Fibroblast of villous mesenchyme (primary cell): ENCODE measurements at regions not wholly inside any gene's neighbourhood (a gene's known extent, or its start where the extent isn't known, plus 50 kb on each side); places are given as distances from the start of the nearest gene placed in this dataset.

Experiments
- DNase-seq: peaks from one replicate; pipeline ENCODE4 v3.0.0-alpha.2; 2010; ENCODE audit warnings: low read depth
- H3K4me3 ChIP-seq: 2 replicates; pipeline ENCODE4 v1.5.1; 2011; ENCODE audit warnings: low read depth, mild to moderate bottlenecking, low read length
- TF ChIP-seq, protein P1 (sequence below): IDR thresholded peaks from 2 replicates; pipeline ENCODE4 v1.5.1; 2012; ENCODE audit warnings: low read depth, mild to moderate bottlenecking, low read length; ENCODE audit not compliant: insufficient read depth

DNA sequence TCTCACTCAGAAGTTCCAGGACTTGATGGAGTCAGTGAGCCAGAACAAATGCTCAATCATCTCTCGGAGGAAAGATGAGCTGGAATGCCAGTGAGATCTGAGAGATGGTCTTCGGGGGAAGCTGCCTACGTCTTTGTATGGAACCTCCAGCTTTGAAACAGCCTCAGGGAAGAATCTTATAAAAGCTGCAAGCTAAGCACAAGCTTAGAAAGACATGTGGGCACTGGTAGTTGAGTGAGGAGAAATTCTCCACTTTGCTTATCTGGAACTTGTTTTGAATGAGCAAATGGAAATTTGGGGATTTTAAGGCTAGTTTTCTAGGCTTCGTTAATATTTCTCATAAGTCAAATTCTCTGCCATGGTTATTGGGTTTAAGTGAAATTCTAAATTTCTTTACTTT, 594.4 kb downstream of the QKI start:
- no peak for DNase-seq
- TF ChIP-seq, protein P1, sequence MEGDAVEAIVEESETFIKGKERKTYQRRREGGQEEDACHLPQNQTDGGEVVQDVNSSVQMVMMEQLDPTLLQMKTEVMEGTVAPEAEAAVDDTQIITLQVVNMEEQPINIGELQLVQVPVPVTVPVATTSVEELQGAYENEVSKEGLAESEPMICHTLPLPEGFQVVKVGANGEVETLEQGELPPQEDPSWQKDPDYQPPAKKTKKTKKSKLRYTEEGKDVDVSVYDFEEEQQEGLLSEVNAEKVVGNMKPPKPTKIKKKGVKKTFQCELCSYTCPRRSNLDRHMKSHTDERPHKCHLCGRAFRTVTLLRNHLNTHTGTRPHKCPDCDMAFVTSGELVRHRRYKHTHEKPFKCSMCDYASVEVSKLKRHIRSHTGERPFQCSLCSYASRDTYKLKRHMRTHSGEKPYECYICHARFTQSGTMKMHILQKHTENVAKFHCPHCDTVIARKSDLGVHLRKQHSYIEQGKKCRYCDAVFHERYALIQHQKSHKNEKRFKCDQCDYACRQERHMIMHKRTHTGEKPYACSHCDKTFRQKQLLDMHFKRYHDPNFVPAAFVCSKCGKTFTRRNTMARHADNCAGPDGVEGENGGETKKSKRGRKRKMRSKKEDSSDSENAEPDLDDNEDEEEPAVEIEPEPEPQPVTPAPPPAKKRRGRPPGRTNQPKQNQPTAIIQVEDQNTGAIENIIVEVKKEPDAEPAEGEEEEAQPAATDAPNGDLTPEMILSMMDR: no peak
- no peak overlapping the region for H3K4me3 ChIP-seq

DNA sequence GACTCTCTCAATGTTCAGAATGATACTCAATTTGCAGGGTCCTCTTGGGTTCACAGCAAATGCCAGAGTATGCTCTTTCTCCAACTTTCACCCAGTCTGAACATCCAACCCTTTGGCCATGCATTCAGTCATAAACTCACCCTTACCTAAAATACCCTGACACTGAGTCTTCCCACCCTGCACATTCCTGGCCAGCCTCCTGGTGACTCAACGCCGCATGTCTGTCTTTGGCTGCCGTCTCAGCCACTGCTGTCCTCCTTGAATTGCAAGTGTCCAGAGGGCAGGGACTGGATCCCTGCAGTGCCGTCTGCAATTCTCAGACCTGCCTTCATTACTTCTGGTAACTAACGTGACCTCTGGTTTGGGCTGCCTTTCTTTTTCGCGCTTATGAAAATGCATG, 593.4 kb downstream of the QKI start:
- DNase-seq: no peak
- TF ChIP-seq, protein P1: no peak
- H3K4me3 ChIP-seq: no peak overlapping the region

DNA sequence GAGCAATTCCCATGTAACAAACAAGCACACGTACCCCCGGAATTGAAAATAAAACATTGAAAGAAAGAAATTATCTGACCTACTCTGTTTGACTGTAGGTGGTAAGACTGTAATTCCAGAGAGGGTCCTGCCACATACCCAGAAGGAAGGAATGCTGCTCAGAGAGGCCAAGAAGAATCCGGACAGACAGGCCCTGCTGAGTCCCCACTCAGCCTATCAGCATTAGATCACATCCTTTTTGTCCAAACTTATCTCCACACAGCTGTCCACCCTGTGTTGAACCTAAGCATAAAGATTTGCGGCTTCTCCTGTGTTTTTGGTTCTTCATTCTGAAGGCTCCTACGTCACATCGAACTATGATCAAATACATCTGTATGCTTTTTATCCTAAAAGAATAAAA, 591.9 kb downstream of the QKI start:
- TF ChIP-seq, protein P1: no peak
- DNase-seq: no peak
- H3K4me3 ChIP-seq: no peak overlapping the region

DNA sequence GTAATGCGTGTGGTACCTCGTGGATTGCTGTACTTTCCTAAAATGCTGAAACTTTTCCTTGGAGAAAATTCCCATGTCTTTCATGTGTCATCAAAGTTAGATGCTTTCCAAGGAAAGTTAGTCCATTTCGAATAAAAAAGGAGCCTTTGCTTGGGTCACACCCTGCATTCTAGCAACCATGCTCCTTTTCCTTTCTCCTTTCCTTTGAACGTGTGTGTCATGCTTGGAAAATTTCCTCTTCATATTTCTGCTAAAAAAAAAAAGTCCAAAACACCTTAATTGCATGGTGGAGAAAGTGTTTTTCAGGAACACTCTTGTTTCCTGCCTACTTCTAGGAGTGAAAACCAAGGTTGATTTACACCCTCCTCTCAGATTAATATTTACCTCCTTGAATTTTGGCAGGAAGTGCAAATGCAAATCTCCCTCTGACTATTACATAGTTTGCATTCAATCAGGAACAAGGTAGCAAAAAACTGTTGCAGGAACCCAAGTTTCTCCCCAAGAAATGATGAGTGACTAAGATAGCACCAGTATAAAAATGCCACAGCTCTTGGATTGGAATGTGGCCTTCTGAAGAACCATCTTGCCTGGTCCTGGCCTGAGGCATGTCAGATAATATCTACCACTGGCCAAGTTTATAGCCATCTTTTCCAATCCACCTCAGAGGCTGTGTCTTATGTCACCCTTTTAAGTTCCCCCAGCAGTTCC, 590.6 kb downstream of the QKI start:
- DNase-seq: no peak
- TF ChIP-seq, protein P1: no peak
- H3K4me3 ChIP-seq: no peak overlapping the region

DNA sequence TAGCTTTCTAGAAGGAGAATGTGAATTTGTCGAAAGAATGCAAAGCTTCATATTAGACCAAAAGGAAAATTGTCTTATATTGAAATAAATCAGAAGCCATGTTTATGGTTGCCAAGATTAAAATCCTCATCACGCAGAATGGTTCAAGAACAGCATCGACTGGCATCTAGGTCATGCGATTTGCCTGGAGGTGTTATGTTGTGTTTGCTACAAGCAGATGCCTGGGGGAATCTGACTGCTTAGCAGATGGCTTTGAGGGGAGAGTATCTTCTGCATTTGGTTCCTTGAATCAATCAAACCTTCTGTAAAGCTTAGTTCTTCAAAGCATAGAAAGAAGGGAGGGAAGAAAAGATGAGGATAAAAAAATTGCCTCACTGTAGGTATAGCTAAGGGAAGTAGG, 585.8 kb downstream of the QKI start:
- TF ChIP-seq, protein P1: no peak
- H3K4me3 ChIP-seq: no peak overlapping the region
- no peak for DNase-seq

DNA sequence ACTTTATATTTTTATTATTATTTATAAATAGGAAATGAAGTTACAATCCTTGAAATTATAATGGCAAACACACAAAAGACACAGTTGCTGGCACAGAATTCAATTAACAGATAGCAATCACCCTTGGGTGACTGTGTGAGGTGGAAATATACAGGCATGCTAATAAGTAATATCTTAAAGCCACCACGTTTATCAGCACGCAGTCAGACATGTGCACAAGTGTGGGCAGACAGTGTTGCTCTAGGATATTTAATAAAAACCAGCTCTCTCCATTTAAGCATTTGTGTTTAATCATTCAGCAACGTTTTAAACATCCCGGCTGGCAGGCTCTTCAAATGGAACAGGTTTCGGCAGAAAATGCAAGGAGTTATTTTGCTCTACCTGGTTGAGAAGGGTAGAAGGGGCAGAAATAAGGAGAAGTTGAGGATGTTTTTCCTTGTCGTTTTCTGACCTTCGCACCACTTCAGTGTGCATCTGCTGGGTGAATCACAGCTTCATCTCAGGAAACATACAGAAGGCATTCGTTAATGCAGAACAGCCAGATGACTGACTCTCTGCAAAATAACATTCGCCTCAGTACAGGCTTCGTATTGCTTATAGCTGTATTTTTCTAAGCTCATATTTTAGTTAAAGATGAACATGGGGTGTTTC, 585.1 kb downstream of the QKI start:
- H3K4me3 ChIP-seq: no peak overlapping the region
- TF ChIP-seq, protein P1: no peak
- no peak for DNase-seq
